ENCODE measurements at regions not wholly inside any gene's neighbourhood (a gene's known extent, or its start where the extent isn't known, plus 50 kb on each side); places are given as distances from the start of the nearest gene placed in this dataset.

DNA sequence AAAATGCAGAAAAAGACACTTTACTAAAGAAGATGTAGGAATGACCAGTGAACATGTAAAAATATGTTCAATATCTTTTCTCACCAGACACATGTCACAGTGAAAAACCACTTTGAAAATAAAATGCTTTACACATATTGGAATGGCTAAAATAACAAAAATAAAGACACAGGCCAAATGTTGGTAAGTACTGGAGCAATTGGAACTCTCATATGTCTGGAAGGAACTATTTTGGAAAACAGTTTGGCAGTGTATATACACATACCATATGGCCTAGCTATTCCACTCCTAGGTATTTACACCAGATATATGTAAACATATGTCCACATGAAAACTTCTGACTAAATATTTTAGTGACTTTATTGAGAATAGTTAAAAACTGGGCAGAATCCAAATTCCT, 927.2 kb downstream of the BRINP3 start:
- Mint-ChIP-seq H3K36me3 (ENCODE audit: insufficient read depth) (no peaks in the 10 kb centered on the region), H3K27me3 (no peaks in the 10 kb centered on the region), H3K9me3 (ENCODE audit: low read depth) (no peaks in the 10 kb centered on the region), H3K4me3 (ENCODE audit: low read depth) (no peak overlapping the region), H3K27ac (no peak overlapping the region), H3K4me1 (ENCODE audit: low read depth) (no peaks in the 10 kb centered on the region)
- no peak for DNase-seq (ENCODE audit: low spot score, unreplicated experiment)
- TF ChIP-seq, protein P1, sequence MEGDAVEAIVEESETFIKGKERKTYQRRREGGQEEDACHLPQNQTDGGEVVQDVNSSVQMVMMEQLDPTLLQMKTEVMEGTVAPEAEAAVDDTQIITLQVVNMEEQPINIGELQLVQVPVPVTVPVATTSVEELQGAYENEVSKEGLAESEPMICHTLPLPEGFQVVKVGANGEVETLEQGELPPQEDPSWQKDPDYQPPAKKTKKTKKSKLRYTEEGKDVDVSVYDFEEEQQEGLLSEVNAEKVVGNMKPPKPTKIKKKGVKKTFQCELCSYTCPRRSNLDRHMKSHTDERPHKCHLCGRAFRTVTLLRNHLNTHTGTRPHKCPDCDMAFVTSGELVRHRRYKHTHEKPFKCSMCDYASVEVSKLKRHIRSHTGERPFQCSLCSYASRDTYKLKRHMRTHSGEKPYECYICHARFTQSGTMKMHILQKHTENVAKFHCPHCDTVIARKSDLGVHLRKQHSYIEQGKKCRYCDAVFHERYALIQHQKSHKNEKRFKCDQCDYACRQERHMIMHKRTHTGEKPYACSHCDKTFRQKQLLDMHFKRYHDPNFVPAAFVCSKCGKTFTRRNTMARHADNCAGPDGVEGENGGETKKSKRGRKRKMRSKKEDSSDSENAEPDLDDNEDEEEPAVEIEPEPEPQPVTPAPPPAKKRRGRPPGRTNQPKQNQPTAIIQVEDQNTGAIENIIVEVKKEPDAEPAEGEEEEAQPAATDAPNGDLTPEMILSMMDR (IDR thresholded peaks at IDR 0.05; ENCODE audit: unreplicated experiment), result no peak

DNA sequence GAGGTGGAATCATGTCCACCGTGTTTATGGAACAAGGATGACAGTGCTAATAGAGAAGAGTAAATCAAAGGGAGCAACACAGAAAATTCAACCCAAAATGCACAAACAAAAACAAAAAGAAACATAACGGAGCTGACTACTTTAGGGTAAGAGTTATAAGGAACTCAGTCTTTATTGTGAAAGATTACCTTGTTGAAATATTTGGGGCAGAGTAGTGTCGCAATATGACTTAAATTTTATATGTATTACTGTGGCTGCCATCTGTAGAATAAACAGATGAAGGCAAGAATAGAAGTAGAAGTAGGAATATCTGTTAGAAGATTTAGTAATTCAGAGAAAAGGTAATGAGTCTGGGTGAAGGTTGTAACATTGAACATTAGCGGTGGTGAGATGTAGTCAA, 913.9 kb downstream of the BRINP3 start:
- no peak overlapping the region for H3K27ac Mint-ChIP-seq
- no peak overlapping the region for H3K4me3 Mint-ChIP-seq (ENCODE audit: low read depth)
- DNase-seq (ENCODE audit: low spot score, unreplicated experiment), result no peak
- peaks cover 10% of the 10 kb centered on the region for H3K9me3 Mint-ChIP-seq (ENCODE audit: low read depth)
- no peaks in the 10 kb centered on the region for H3K36me3 Mint-ChIP-seq (ENCODE audit: insufficient read depth)
- H3K27me3 Mint-ChIP-seq, result no peaks in the 10 kb centered on the region
- peaks cover 3% of the 10 kb centered on the region for H3K4me1 Mint-ChIP-seq (ENCODE audit: low read depth)
- TF ChIP-seq, protein P1 (IDR thresholded peaks at IDR 0.05; ENCODE audit: unreplicated experiment), result no peak

DNA sequence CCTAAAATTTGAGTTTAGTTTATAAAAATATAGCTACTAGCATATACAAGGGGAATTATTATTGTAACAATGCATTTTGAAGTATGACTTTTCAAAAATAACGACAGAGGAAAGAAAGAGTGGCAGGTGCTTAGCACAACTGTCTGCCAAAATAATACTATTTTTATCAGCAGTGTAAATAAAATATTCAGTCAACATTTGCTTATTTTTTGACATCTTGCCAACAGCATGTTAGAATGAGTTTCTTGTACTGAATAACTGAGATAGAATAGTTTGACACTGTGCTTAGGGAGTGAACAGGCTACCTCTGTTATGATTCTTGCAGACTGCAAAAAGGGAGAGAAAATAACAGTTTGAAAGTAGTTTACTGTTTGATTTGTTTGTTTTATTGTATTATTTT, 909.8 kb downstream of the BRINP3 start:
- no peak for DNase-seq (ENCODE audit: low spot score, unreplicated experiment)
- Mint-ChIP-seq H3K27ac (no peak overlapping the region), H3K4me1 (ENCODE audit: low read depth) (peaks cover 3% of the 10 kb centered on the region), H3K9me3 (ENCODE audit: low read depth) (no peaks in the 10 kb centered on the region), H3K27me3 (no peaks in the 10 kb centered on the region), H3K36me3 (ENCODE audit: insufficient read depth) (no peaks in the 10 kb centered on the region), H3K4me3 (ENCODE audit: low read depth) (no peak overlapping the region)
- TF ChIP-seq, protein P1 (IDR thresholded peaks at IDR 0.05; ENCODE audit: unreplicated experiment), result no peak

DNA sequence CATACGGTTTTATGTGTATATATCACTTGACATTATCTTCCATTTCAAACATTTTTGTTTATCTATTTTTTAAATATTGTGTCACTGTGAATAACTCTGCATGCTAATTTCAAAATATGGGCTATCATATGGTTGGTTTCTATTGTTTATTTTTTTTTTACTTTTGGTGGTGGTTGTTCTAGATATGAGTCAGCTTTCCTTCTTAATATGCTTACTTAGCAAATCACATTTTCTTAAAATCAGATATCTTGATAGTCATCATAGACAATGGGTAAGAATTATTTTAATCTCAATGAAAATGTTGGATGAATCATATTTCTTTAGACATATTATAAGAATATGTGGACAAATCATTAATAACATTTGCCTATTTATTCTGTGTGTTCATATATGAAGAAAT, 881.5 kb downstream of the BRINP3 start:
- TF ChIP-seq, protein P1 (IDR thresholded peaks at IDR 0.05; ENCODE audit: unreplicated experiment), result no peak
- no peaks in the 10 kb centered on the region for H3K36me3 Mint-ChIP-seq (ENCODE audit: insufficient read depth)
- no peak for DNase-seq (ENCODE audit: low spot score, unreplicated experiment)
- no peaks in the 10 kb centered on the region for H3K9me3 Mint-ChIP-seq (ENCODE audit: low read depth)
- H3K4me1 Mint-ChIP-seq (ENCODE audit: low read depth), result no peaks in the 10 kb centered on the region
- no peaks in the 10 kb centered on the region for H3K27me3 Mint-ChIP-seq
- H3K27ac Mint-ChIP-seq, result no peak overlapping the region
- H3K4me3 Mint-ChIP-seq (ENCODE audit: low read depth), result no peak overlapping the region

DNA sequence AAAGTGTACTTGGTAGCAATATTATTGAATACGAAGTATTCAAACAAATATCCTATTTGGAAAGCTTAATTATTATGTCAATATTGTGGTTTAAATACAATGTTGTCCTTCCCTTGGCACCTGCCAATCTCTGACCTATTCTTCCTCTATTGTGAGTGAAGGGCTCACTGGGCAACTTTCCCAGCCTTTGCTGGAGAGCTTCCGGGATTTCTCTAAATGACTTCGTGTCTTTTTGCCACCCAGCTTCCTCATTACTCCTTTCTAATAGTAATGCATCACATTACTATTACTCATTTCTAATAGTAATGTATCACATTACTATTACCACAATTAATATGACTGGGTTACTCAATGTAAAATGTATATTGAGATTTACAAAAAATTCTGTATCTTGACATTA, 880.6 kb downstream of the BRINP3 start:
- DNase-seq (ENCODE audit: low spot score, unreplicated experiment), result no peak
- TF ChIP-seq, protein P1 (IDR thresholded peaks at IDR 0.05; ENCODE audit: unreplicated experiment), result no peak
- no peaks in the 10 kb centered on the region for H3K4me1 Mint-ChIP-seq (ENCODE audit: low read depth)
- no peak overlapping the region for H3K27ac Mint-ChIP-seq
- H3K9me3 Mint-ChIP-seq (ENCODE audit: low read depth), result no peaks in the 10 kb centered on the region
- H3K27me3 Mint-ChIP-seq, result no peaks in the 10 kb centered on the region
- no peak overlapping the region for H3K4me3 Mint-ChIP-seq (ENCODE audit: low read depth)
- H3K36me3 Mint-ChIP-seq (ENCODE audit: insufficient read depth), result no peaks in the 10 kb centered on the region

Data from progenitor cell of endocrine pancreas (in vitro differentiated cells).